ENCODE measurements at regions not wholly inside any gene's neighbourhood (a gene's known extent, or its start where the extent isn't known, plus 50 kb on each side); places are given as distances from the start of the nearest gene placed in this dataset.
"Not testable (repeated sequence)": the region's sequence is repeated elsewhere in the genome, so short reads cannot be mapped to it uniquely, and the experiment has no call there.

DNA sequence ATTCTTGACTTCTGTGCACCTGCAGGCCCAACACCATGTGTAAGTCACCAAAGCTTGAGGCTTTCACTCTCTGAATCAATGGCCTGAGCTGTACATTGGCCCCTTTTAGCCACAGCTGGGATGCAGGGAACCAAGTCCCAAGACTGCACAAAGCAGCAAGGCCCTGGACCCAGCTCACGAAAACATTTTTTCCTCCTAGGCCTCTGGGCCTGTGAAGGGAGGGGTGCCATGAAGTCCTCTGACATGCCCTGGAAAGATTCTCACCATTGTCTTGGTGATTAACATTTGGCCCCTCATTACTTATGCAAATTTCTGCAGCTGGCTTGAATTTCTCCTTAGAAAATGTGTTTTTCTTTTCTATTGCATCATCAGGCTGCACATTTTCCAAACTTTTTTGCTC is 398.6 kb downstream of the DMRTA1 start:
- DNase-seq = not testable (repeated sequence)

DNA sequence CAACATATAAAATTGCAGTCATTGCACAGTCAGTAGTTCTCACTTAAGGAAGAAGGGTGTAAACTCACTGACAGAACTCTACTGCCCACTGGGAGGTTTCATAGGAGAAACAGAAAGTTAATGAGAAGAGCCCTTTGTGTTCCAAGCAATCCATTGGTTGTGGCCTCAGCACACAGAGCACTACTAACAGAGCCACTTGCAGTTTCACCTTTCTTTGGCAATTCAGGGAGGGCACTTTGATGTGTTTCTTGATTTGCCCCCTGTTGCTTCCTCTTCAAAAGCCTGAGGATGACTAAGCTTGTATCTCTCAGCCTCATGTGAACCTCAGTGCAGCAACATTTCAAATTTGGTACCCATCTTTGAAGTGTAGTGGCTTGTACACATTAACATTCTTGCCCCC is 409.4 kb downstream of the DMRTA1 start:
- no peak for DNase-seq

GRCh38 chr9:22857316-22857715 is 410.7 kb downstream of the DMRTA1 start:
- DNase-seq = no peak

DNA sequence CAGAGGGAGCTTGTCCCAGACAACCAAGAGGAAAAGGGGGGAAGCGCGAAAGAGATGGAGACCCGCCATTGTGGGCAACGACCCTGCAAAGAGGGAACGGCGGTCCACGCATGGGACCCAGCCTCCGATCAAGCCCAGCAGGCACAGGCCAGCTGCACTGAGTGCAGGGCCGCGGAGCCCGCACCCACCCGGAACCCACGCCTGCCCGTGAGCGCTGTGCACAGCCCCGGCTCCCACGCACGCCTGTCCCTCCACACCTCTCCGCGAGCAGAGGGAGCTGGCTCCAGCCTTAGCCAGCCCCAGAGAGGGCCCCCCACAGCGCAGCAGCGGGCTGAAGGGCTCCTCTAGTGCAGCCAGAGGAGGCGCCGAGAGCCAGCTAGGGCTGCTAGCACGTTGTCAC is 416.5 kb downstream of the DMRTA1 start:
- no peak for DNase-seq

DNA sequence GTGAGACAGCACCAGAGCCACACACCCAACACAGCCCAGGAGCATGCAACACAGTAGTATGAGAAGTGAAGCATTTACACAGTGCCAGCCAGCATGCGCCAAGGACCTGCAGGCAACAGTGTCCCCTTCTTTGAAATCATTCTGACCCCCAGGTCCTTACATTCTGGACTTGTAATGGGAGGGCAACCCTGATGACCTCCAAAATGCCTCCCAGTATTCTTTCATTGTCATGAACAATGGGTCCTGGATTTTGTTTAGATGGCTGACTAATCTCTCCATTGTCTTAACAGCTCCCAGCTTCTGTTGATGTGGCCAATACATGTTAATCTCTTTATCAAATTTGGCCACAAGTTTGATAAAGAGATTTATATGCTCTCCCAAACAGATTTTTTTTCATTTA is 417.1 kb downstream of the DMRTA1 start:
- no peak for DNase-seq

DNA sequence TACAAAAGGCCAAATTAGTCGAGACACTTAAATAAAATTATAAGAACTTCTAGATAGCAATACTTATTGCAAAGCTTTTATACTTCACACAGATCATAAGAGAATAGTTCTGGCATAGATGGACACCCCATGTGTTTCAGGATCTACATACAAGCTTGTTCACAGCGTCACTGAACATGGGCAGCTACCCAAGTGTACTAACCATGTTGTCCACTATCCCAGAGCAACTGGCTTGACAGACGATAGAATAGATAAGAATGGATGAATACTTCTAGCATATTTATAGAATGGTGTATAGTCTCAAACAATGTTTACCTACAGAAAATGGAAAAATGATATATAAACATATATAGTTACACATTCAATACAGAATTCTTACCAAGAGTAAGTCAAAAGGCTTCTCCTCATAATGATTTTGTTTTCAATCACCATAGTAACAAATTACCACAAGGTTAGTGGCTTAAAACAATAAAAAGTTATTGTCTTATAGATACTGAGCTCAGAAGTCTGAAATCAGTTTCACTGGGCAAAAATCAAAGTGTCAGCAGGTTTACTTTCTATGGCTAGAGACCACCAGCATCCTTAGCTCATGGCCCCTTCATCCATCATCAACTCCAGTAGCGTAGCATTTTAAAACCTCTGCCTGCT is 446.7 kb downstream of the DMRTA1 start:
- DNase-seq = no peak

DNA sequence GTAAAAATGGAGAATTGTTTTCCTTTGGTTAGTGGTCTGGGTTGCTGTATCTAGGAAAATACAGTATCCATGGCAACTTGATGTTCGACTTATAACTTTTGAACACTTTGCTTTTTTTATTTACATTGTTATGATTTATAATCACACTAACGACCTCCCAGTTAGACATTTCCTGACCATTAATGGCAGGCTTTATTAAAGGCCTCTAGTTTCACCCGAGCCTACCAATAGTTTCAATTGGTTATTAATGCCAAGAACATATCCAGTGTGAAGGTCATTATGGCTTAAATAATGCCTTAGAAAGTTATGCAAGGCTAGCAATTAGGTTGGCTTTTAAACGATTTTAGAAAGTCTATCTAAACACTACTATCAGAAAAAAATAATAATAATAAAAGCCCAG is 452.0 kb downstream of the DMRTA1 start:
- no peak for DNase-seq

DNA sequence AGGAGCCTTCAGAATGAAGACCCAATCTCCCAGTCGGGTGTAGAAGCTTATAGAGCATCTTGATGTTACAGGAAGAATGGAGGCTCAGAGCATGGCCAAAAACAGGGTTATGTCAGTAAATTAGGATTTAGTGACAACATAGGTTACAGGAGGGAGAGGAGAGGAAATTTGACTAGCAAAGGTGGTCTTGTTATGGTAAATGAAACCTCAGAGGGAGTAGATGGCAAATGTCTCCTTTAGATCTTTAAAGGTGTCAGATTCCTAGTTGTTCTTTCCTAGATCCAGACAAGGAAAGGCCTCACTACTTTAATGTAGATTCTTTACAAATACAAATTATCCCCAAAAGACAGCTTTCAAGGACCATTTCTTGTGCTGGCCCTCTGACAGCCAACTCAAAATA is 465.0 kb downstream of the DMRTA1 start:
- DNase-seq = no peak

DNA sequence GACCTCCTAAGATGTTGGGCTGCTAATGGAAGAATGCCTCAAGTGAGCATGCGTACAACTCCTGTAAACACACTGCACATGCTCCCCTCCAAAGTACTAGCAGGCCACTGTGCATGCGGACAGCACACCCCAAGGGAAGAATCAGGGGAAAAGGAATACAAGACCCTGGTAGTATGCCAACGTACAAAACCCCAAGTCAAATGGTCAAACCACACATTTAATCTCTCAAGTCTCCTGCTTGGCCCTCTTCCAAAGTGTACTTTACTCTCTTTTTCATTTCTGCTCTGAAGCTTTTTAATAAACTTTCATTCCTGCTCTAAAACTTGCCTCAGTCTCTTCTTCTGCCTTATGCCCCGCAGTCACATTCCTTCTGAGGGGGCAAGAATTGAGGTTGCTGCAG is 466.4 kb downstream of the DMRTA1 start:
- DNase-seq = no peak

DNA sequence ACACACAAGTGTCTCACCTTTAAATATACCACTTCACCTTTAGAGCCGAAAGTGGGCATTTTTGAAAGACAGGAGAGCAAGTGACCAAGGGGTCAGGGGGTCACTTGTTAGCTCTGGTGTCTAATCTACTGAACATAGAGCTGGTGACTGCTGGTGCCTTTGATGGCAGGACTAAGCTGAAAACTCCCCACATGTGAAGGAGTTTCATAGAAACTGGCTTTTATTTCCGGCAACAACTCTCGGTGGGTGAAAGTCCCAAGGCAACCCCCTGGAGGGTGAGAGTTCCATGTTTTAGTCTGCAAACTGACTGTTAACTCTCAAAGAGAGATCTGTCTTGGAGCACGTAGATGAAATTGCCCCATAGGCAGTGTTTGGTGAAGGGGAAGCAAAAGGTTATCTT is 466.9 kb downstream of the DMRTA1 start:
- DNase-seq = no peak

- DNase-seq = no peak
These were observed 469.5 kb downstream of the DMRTA1 start for GRCh38 chr9:22916148-22916547.

DNA sequence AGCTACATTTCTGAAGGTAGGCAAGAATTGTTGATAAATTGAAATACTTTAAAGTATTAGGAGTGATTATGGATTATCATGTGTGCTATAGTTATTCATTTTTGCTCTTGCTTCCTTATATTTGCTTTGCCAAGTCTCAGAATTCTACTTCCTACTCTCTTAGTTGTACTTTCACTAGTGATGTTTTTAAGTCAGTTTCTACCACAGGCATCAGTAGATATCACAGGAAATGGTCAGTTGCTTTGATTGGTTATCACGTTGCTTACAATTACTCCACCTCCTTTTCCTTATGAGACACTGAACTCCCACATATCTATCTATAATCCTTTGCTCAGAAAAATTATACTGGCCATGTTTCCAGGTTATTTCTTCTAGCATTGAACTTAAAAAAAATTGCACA is 472.8 kb downstream of the DMRTA1 start:
- no peak for DNase-seq

DNA sequence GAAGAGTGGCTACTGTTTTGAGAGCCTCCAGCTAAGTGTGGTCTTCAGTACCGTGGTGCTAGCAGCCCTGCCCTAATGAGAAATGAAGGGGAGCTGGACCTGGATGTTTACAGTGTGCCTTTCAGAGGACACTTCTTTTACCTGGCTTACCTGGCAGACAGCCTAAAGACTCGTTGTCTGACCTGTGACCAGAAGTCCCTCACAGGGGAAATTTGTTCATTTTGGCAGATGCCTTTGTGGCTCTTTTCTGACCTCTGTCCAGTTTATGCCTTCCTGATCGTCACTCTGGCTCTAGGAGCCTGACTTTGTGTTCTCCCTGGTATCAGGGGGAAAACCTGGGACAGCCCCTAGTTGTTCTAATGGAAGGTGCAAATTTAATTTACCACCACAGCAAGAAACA is 475.1 kb downstream of the DMRTA1 start:
- DNase-seq = no peak

DNA sequence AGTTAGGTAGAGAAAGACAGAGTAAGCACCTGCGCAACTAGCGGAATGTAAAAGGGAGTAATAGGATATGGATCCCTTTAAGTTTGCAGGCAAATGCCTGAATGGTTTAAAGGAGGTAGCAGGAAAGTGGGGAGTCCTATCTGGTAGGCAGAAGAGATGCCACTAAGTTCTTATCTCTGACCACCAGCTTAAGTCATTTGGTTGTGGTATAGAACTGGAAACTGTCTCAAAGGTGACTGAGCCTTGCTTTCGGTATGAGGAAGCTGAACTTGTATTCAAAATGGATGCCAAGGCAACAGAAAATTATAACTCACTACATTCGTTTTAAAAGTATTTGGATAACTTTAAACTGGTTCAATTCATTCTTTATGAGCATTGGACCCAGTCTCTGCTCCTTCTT is 475.6 kb downstream of the DMRTA1 start:
- no peak for DNase-seq

DNA sequence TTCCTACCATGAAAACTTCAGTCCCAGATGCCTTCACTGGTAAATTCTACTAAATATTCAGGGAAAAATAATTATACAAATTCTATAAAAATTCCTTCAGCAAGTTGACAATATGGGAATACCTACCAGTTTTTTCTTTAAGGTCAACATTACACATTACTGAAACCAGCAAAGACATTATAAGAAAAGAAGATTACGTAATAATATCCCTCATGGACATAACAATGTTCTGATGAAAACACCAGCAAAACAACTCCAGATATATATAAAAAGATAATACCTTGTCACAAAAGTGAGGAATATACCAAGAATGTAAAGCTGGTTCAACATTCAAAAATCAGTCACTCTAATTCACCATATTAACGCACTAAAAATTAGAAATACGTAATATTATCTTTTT is 507.9 kb downstream of the DMRTA1 start:
- no peak for DNase-seq

DNA sequence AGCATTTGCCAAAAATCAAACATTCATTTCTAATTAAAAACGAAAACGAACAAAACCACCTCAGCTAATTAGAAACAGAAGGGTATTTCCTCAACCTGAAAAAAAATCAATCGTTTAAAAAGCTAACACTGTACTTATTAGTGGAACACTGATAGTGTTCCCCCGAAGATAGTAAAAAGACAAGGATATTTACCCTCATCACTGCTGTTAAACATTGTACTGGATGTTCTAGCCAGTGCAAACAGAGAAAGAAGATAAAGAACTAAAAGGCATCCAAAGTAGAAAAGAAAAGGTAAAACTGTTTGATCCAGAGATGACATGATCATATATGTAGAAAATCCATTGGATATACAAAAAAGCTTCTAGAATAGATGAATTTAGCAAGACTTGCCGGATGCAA is 508.3 kb downstream of the DMRTA1 start:
- no peak for DNase-seq

- no peak for DNase-seq
These were observed 522.8 kb downstream of the DMRTA1 start for GRCh38 chr9:22969350-22969979.

- no peak for DNase-seq
These were observed 523.9 kb downstream of the DMRTA1 start for GRCh38 chr9:22970434-22970975.

GRCh38 chr9:22975951-22976350 is 529.3 kb downstream of the DMRTA1 start:
- no peak for DNase-seq

GRCh38 chr9:22976454-22976853 is 529.8 kb downstream of the DMRTA1 start:
- DNase-seq = no peak

- not testable (repeated sequence) for DNase-seq
These were observed 533.8 kb downstream of the DMRTA1 start for GRCh38 chr9:22980429-22980828.

- no peak for DNase-seq
These were observed 539.9 kb downstream of the DMRTA1 start for GRCh38 chr9:22986556-22986955.

GRCh38 chr9:22990349-22990748 is 543.7 kb downstream of the DMRTA1 start:
- no peak for DNase-seq

DNA sequence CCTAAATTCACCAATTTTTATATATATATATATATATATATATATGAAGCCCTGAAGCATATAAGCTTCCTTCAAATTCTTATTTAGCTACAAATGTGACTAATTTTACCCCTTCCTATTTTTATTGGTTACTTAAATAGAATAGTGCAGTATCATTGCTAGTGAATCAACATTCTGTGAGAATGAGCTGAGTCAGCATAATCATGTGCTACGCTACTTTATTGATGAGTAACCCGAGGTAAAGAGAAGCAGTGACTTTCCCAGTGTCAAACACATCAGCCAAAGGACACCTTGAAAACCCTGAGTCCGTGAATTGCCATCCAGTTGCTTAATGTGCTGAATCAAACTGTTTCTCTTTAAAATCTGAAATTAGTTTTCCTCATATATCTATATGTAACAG is 546.2 kb downstream of the DMRTA1 start:
- no peak for DNase-seq

- DNase-seq = no peak
These were observed 551.3 kb downstream of the DMRTA1 start for GRCh38 chr9:22997923-22998322.
